Breast epithelium (tissue), 4 donors: ENCODE measurements at regions not wholly inside any gene's neighbourhood (a gene's known extent, or its start where the extent isn't known, plus 50 kb on each side); places are given as distances from the start of the nearest gene placed in this dataset.

Source experiments
- DNase-seq, 2 donors: peaks; one replicate each; pipeline ENCODE4 v3.0.0-alpha.2; 2019; ENCODE audit warnings: low spot score in 2 of 2
- H3K27ac ChIP-seq, 2 donors: fragments of 200-600 bp; sonication (generic) in 1 of 2; one replicate each; pipeline ENCODE4 v1.5.1; 2016 to 2019; ENCODE audit warnings: mild to moderate bottlenecking in 1 of 2
- H3K27me3 ChIP-seq, 2 donors: fragments of 200-600 bp; sonication (generic) in 1 of 2; one replicate each; pipeline versions ENCODE4 v1.5.1 to v1.6.0; 2017 to 2019; ENCODE audit warnings: control low read depth in 1 of 2, mild to moderate bottlenecking in 1 of 2
- H3K36me3 ChIP-seq: fragments of 200-600 bp; one replicate; pipeline ENCODE4 v1.5.1; 2019
- H3K4me1 ChIP-seq, 2 donors: fragments of 200-600 bp; sonication (generic); one replicate each; pipeline ENCODE4 v1.5.1; 2016 to 2019; ENCODE audit warnings: control low read depth in 1 of 2
- H3K4me3 ChIP-seq, 3 donors: fragments of 200-600 bp; sonication (generic); 1 replicate in 2 of 3; 2 replicates in 1 of 3; pipeline ENCODE4 v1.5.1; 2016 to 2019; ENCODE audit warnings: mild to moderate bottlenecking in 3 of 3, moderate library complexity in 2 of 3
- H3K9me3 ChIP-seq, 2 donors: fragments of 200-600 bp; sonication (generic) in 1 of 2; one replicate each; pipeline ENCODE4 v1.5.1; 2016 to 2019; ENCODE audit warnings: control low read depth in 1 of 2
- CTCF ChIP-seq, 3 donors: fragments of 450-650 bp; IDR thresholded peaks; one replicate each; pipeline ENCODE4 v1.5.1; 2016 to 2017; ENCODE audit warnings: antibody characterized with exemption in 3 of 3, mild to moderate bottlenecking in 3 of 3, moderate library complexity in 3 of 3
- POLR2A ChIP-seq: fragments of 450-650 bp; IDR thresholded peaks from one replicate; pipeline ENCODE4 v1.6.1; 2016; ENCODE audit warnings: antibody characterized with exemption, mild to moderate bottlenecking, moderate library complexity
- POLR2AphosphoS5 ChIP-seq, 3 donors: sonication (generic); formaldehyde crosslinking; IDR thresholded peaks; one replicate each; pipeline ENCODE4 v1.6.1; 2017; ENCODE audit warnings: antibody characterized with exemption in 3 of 3
- intact Hi-C: fragments of 100-400 bp; cut with DNase I; formaldehyde crosslinking; loops from one replicate; pipeline ENCODE4 v1.15.1; 2023; ENCODE audit warnings: low total_unique reads

- Histone ChIP-seq H3K36me3 (no peaks in the 10 kb centered on the region), H3K4me1 (no peaks in the 10 kb centered on the region), H3K4me3 (no peak overlapping the region), H3K27ac (no peak overlapping the region), H3K27me3 (peaks cover 0 to 72% of the 10 kb centered on the region in 2 donors), H3K9me3 (no peaks in the 10 kb centered on the region)
- no peak for DNase-seq
- TF ChIP-seq CTCF (IDR thresholded peaks at IDR 0.05), result no peak
- no peak for TF ChIP-seq POLR2AphosphoS5 (IDR thresholded peaks at IDR 0.05)
- TF ChIP-seq POLR2A, result no peak
- intact Hi-C loops, result no loop called here
Observed at GRCh38 chr13:111539252-111539651, 218.8 kb downstream of the TEX29 start.

DNA sequence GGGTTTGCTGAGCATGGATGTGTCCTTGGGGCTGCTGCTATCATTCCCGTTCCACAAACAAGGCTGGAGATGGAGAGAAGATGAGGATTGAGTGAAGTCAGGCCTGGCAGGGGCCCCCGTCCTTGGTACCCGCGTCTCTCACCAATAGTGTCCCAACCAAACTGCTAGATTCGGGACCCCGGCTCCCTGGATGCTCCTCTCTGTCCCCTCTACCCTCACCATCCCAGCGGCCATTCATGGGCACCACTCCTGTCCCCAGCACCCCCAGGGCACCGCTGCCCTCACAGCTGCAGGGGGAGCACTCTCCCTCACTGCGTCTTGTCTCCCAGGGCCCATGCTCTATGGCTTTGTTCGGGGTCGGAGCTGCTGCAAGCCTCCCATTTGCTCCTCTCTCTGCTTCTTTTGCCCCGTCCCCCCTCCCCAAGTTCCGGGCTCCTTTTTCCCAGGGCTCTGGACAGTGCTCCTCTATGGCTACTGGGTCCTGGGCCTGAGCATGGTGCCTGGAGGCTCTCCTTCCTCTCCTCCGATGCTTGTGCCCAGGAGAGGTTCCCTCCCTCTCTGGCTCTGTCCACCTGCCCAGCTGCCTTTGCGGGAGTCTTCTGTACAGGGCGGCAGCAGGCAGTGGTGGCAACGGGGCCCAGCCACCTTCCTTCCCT is 219.5 kb downstream of the TEX29 start:
- TF ChIP-seq POLR2A, result no peak
- no peak for TF ChIP-seq CTCF (IDR thresholded peaks at IDR 0.05)
- no peak for TF ChIP-seq POLR2AphosphoS5 (IDR thresholded peaks at IDR 0.05)
- intact Hi-C loops, result no loop called here
- Histone ChIP-seq H3K4me3 (no peak overlapping the region), H3K27me3 (peaks cover 0 to 65% of the 10 kb centered on the region in 2 donors), H3K4me1 (no peaks in the 10 kb centered on the region), H3K27ac (no peak overlapping the region), H3K9me3 (no peaks in the 10 kb centered on the region), H3K36me3 (no peaks in the 10 kb centered on the region)
- no peak for DNase-seq

GRCh38 chr13:111540486-111540885 is 220.0 kb downstream of the TEX29 start:
- TF ChIP-seq POLR2A (no peak), POLR2AphosphoS5 (IDR thresholded peaks at IDR 0.05) (no peak), CTCF (IDR thresholded peaks at IDR 0.05) (no peak)
- intact Hi-C loops, result no loop called here

GRCh38 chr13:111541345-111541744 is 220.9 kb downstream of the TEX29 start:
- Histone ChIP-seq H3K4me1 (no peaks in the 10 kb centered on the region), H3K4me3 (no peak overlapping the region), H3K9me3 (peaks cover 3 to 4% of the 10 kb centered on the region in 2 donors), H3K27me3 (peaks cover 0 to 52% of the 10 kb centered on the region in 2 donors), H3K27ac (no peak overlapping the region), H3K36me3 (no peaks in the 10 kb centered on the region)
- TF ChIP-seq POLR2AphosphoS5 (IDR thresholded peaks at IDR 0.05) (no peak), CTCF (IDR thresholded peaks at IDR 0.05) (no peak), POLR2A (no peak)
- intact Hi-C loops, result no loop called here
- DNase-seq, result no peak

More at GRCh38 chr13:111540486-111540885, 220.0 kb downstream of the TEX29 start:
- no peak for DNase-seq
- no peak overlapping the region for H3K27ac ChIP-seq
- H3K4me1 ChIP-seq, result no peaks in the 10 kb centered on the region
- H3K27me3 ChIP-seq, result peaks cover 0 to 60% of the 10 kb centered on the region in 2 donors
- no peaks in the 10 kb centered on the region for H3K36me3 ChIP-seq
- no peak overlapping the region for H3K4me3 ChIP-seq
- no peaks in the 10 kb centered on the region for H3K9me3 ChIP-seq

DNA sequence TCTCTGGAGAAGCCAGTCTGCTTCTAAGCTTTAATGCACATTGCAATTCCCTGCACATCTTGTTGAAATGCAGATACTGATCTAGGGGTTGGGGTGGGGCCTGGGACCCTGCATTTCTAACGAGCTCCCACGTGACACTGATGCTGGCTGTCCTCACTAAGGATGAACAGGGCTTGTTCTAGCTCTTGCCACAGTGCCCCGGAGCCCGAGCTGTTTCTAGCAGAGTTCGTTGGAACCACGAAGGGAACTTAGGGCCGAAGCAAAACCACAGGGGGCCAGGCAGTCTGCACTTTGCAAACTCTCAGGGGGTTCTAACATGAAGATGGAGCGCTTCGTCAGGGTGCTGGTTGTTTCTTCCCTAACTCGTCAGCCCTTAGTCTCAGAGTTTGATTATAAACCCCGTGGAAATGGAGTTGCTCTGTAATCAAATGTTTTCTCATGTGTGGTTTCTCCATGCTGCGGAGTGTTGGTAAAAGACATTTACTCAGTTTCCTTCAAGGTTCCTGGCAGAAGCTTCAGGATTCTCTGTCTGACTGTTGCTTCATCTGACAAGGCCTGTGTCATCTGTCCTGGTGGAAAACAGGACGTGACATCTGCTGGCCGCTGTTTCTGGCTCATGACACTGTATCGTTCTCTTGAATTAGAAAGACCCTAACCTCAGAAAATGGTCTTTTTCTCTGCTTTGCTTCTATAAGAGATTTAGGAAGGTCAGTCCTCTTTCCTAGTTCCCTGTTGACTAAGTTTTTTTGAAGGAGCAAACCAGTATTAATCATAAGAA is 221.5 kb downstream of the TEX29 start:
- H3K9me3 ChIP-seq, result peaks cover 3 to 4% of the 10 kb centered on the region in 2 donors
- H3K36me3 ChIP-seq, result no peaks in the 10 kb centered on the region
- H3K4me1 ChIP-seq, result no peaks in the 10 kb centered on the region
- TF ChIP-seq POLR2AphosphoS5 (IDR thresholded peaks at IDR 0.05) (no peak), CTCF (IDR thresholded peaks at IDR 0.05) (no peak), POLR2A (no peak)
- no peak overlapping the region for H3K4me3 ChIP-seq
- DNase-seq, result no peak
- H3K27ac ChIP-seq, result no peak overlapping the region
- intact Hi-C loops, result no loop called here
- H3K27me3 ChIP-seq, result peaks cover 0 to 46% of the 10 kb centered on the region in 2 donors
